ENCODE measurements at regions not wholly inside any gene's neighbourhood (a gene's known extent, or its start where the extent isn't known, plus 50 kb on each side); places are given as distances from the start of the nearest gene placed in this dataset.
"Not testable (repeated sequence)": the region's sequence is repeated elsewhere in the genome, so short reads cannot be mapped to it uniquely, and the experiment has no call there.

- DNase-seq = no peak
Measured at GRCh38 chr9:10843151-10843550, 230.3 kb upstream of the PTPRD start.

- DNase-seq = no peak
Measured at GRCh38 chr9:10855847-10856246, 243.0 kb upstream of the PTPRD start.

DNA sequence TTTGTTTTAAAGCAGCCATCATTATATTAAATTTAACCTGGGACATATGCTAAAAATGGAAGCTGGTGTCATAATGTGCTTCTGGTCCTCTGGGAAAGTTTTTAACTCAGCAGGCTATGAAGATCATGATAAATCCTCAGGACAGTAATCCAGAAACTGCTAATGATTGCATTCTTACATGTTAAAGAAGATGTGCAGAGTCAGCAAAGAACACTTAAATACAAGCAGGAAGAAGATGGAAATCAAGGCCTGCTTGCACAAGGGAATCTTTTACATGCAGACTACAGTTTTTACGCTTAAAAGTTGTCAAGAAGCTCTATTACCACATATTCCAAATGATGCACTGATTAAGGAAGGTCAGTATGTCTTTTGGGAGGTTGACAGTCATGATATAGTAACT, 246.0 kb upstream of the PTPRD start:
- DNase-seq = no peak

- DNase-seq = no peak
Measured at GRCh38 chr9:10863476-10863875, 250.7 kb upstream of the PTPRD start.

GRCh38 chr9:10867194-10867593, 254.4 kb upstream of the PTPRD start:
- DNase-seq = no peak

- no peak for DNase-seq
Measured at GRCh38 chr9:10869687-10870086, 256.9 kb upstream of the PTPRD start.

DNA sequence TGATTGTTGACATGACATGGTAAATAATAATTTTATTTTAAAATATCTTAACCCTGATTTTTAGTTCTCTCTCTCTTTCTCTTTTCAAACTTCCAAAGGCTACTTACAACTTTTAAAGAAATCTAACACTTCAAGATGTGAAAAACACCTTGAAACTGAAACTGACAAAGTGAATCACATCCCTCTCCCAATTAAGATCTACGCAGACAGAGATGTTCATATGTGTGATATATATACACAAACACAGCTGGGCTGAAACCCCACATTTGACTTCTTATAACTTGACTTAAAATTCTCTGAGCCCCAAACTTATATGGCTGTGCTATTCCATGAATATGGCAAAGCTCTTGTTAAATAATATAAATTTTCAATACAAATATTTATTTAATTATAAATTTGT, 261.2 kb upstream of the PTPRD start:
- no peak for DNase-seq

DNA sequence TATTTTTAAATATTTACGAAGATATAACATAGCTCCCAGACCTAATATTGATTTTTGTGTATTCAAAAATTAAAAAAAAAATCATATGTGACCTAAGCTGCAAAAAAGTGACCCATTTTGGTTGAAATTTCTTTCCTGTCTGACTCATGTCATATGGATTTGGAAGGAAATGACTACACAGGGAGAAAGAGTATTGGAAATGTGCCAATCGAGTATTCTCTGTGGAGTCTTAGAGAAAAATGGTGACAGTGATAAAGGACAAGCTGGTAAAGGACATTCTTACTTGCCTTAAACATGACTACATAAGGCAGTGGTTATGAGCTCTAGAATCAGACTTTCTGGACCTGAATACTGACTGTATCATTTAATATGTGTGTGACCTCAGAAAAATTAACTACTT, 262.9 kb upstream of the PTPRD start:
- no peak for DNase-seq

- DNase-seq = no peak
Measured at GRCh38 chr9:10876333-10876732, 263.5 kb upstream of the PTPRD start.

DNA sequence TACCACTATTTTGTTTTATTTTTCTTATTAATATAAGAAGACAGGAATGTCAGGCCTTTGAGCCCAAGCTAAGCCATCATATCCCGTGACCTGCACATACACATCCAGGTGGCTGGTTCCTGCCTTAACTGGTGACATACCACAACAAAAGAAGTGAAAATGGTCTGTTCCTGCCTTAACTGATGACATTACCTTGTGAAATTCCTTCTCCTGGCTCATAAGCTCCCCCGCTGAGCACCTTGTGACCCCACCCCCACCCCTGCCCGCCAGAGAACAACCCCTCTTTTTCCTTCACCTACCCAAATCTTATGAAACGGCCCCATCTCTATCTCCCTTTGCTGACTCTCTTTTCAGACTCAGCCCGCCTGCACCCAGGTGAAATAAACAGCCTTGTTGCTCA, 277.5 kb upstream of the PTPRD start:
- DNase-seq = not testable (repeated sequence)

DNA sequence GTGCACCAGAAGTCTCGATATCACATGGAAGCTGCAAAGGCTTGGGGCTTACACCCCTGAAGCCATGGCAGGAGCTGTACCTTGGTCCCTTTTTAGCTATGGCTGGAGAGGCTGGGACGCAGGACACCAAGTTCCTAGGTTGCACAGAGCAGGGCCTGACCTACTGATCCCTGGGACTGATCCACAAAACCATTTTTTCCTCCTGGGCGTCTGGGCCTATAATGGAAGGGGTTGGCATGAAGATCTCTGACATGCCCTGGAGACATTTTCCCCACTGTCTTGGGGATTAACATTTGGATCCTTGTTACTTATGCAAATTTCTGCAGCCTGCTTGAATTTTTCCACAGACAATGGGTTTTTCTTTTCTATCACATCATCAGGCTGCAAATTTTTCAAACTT, 286.7 kb upstream of the PTPRD start:
- DNase-seq = no peak

GRCh38 chr9:10903969-10904368, 291.2 kb upstream of the PTPRD start:
- DNase-seq = no peak

DNA sequence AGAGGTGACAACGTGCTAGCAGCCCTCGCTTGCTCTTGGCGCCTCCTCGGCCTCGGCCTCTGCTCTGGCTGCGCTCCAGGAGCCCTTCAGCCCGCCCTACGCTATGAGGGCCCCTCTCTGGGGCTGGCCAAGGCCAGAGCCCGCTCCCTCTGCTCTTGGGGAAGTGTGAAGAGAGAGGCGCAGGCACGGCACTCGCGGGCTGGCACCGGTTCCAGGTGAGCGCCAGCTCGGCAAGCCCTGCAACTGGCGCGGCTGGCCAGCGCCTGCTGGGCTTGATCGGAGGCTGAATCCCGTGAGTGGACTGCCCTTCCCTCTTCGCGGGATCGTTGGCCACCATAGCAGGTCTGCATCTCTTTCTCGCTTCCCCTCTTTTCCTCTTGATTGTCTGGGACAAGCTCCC, 298.0 kb upstream of the PTPRD start:
- no peak for DNase-seq

GRCh38 chr9:10911373-10911772, 298.6 kb upstream of the PTPRD start:
- DNase-seq = no peak

DNA sequence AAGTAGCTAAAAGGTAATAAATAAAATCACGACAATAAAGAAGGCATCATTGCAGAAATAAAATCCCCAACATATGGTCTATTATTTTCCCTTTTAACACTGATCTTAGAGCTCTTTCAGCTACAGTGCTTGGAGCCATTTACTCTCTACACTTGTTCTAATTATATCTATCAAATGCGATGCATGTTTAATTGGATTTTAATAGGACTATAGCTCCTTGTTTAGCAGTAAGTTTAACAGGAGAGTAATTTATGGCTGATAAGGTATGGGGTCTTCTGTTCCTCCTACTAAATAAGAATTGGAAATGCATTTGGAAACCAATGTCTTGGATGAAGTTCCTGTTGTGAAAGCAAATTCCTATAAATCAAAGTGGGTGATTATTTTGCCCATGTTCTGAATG, 304.2 kb upstream of the PTPRD start:
- no peak for DNase-seq

- no peak for DNase-seq
Measured at GRCh38 chr9:10921671-10922070, 308.9 kb upstream of the PTPRD start.

GRCh38 chr9:10925896-10926295, 313.1 kb upstream of the PTPRD start:
- DNase-seq = no peak

DNA sequence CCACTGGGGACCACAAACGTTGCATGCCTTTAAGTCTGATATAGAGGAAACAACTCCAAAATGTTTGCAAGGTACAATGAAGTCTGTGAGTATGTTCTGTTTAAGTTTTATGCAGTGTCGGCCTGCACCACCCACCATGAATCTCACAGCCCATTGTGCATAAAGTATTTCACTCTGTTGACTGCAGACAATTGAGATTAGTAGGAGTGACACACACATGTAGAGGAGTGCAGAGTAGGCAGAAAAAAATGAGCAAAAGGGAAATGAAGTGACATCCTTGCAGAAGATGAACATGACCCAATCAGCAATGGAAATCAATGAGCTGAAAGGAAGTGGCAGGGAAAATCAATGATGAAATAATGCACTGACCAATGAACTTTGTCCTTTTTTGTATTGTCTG, 315.6 kb upstream of the PTPRD start:
- no peak for DNase-seq

DNA sequence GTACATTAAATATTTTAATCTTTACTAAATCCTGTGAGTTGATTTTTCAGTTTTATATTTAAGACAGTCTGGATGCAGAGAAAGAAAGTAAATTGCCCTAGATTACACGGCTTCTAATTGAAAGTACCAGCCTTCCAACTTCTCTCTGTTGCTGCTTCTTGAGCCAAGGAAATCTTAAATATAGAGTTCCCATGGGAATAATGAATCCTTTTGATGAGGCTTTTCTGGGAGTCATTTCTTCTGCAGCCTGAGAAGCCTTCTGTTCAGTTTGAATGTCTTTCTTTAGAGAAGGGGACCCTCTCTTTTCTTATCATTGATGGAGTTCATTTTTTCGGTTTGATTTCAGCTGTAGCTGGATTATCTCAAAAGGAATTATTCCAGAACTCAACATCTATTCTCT, 317.3 kb upstream of the PTPRD start:
- DNase-seq = no peak

DNA sequence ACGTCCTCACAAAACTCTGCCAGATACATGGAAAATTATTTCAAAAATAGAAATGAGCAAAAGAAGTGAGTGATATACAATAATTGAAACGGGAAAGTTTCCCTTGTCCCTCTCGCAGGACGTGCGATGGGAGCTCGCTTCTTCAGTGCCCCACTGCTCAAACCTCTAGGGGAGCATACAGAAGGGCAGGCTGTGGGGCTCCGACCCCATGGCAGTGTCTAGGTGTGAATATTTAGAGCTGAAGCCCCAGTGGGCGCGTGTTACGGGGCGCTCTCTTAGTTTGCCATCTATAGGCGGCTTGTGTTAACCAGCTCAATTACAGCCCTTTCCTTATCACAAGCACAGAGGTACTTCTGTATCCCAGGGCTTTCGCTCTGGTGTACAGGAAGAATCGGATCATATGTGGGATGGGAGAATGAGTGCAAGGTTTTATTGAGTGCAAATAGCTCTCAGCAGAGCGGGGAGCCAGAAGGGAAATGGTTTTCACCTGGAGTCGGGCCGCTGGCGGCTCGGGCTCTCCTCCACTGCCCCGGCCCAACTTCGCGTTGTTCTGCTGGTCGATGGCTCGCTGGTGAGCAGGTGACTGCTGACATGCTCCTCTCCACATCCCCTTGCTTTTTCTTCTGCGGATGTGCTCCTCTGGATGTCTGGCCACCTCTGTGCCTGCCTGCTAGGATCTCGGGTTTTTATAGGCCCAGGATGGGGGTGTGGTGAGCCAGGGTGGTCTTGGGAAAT, 334.0 kb upstream of the PTPRD start:
- DNase-seq = no peak

DNA sequence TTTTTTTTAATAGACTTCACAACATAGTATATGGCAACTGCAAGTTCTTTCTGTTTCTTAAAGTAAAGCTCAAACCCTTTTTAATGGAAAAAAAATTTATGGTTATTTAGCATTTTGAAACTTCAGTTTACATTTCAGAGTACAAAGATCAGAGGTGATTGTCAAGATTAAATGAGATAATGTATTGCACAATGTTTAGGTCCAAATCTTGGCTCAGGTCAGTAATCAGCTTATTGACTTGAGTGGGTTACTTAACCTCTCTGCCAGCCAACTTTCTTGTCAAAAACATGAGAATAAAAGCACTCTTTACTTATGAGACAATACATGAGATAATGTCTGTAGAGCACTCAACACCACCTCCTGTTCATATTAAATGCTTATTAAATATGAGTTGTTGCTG, 345.1 kb upstream of the PTPRD start:
- no peak for DNase-seq

- no peak for DNase-seq
Measured at GRCh38 chr9:10961883-10962282, 349.1 kb upstream of the PTPRD start.

- DNase-seq = no peak
Measured at GRCh38 chr9:10983251-10983650, 370.4 kb upstream of the PTPRD start.

GRCh38 chr9:10999646-11000045, 386.8 kb upstream of the PTPRD start:
- DNase-seq = no peak

- no peak for DNase-seq
Measured at GRCh38 chr9:11001546-11001945, 388.7 kb upstream of the PTPRD start.

DNA sequence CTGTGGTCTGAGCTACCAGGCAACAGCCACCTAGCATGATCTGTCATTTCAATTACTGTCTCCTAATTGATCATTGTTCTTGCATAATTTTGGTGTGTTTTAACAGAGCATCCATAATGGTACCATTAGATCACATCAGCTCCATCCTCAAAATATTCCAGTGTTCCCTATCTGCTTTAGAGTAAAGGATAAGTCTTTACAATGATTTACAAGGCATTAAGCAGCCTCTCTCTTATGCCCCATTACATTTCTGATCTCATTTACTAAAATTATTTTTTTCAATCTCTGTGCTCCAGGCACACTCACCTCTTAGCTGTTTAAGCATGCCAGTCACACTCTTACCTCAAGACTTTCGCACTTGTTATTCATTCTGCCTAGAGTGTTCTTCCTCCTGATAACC, 389.9 kb upstream of the PTPRD start:
- DNase-seq = no peak
